ENCODE measurements at regions not wholly inside any gene's neighbourhood (a gene's known extent, or its start where the extent isn't known, plus 50 kb on each side); places are given as distances from the start of the nearest gene placed in this dataset.

DNA sequence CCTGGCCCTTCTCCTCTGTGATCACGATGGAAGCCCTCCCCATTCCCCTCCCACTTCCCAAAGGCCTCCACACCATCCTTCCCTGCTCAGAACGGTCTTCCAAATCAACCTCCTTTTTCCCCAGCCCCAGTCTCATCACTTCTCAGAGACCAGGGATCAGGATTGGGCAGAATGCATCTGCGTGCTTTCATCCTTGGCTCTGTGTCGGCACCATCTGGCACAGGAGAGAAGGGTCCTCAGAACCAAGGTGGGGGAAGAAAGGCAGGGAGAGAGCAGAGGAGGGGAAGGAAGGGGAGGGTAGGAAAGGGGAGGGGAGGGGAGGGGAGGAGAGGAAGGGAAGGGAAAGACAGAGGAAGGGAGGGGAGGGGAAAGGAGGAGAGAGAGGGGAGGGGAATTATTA, 52.4 kb upstream of the FICD start:
- H3K4me1 ChIP-seq (ENCODE audit: control insufficient read depth, insufficient read depth, low read length): no peaks in the 10 kb centered on the region
- peaks cover 44% of the 10 kb centered on the region for H3K27me3 ChIP-seq (replicated peaks; ENCODE audit: control insufficient read depth, insufficient read depth, low read length)
- DNase-seq (ENCODE audit: low read depth): no peak
- no peaks in the 10 kb centered on the region for H3K36me3 ChIP-seq (ENCODE audit: control insufficient read depth, insufficient read depth, low read length, severe bottlenecking)
- no peak overlapping the region for H3K4me3 ChIP-seq (ENCODE audit: low read length)
- H3K9me3 ChIP-seq (ENCODE audit: control insufficient read depth, low read length): no peaks in the 10 kb centered on the region
- no peak overlapping the region for H3K9ac ChIP-seq (ENCODE audit: low read length)

DNA sequence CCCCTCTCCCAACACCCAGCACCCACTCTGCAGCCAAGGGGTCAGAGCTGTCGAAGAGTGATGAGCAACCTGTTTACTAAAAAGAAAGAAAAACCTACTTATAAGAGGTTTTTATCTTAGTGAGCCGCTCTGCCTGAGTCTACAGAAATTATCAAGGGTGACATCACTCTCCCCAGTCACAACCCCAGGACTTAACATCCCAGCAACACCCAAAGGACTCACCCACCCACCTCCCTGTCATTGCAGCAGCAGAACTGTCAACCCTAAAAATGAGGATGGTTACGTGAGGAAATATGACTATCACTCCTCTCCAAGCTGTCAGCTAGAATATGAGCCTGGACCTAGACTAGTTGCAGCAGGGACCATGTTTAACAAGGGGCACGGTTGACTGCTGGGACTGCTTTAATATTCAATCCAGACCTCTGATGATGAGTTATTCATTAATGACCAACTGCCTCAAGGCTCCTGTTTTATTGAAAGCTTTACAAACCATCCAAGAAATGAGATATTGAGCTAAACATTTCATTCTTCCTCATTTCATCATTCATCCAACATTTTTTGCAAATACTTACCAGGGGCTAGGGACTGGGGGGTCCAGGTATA, 53.9 kb upstream of the FICD start:
- Histone ChIP-seq H3K9ac (ENCODE audit: low read length) (no peak overlapping the region), H3K4me3 (ENCODE audit: low read length) (no peak overlapping the region), H3K9me3 (ENCODE audit: control insufficient read depth, low read length) (no peaks in the 10 kb centered on the region), H3K4me1 (ENCODE audit: control insufficient read depth, insufficient read depth, low read length) (no peaks in the 10 kb centered on the region), H3K36me3 (ENCODE audit: control insufficient read depth, insufficient read depth, low read length, severe bottlenecking) (no peaks in the 10 kb centered on the region), H3K27me3 (replicated peaks; ENCODE audit: control insufficient read depth, insufficient read depth, low read length) (peaks cover 44% of the 10 kb centered on the region)
- no peak for DNase-seq (ENCODE audit: low read depth)

DNA sequence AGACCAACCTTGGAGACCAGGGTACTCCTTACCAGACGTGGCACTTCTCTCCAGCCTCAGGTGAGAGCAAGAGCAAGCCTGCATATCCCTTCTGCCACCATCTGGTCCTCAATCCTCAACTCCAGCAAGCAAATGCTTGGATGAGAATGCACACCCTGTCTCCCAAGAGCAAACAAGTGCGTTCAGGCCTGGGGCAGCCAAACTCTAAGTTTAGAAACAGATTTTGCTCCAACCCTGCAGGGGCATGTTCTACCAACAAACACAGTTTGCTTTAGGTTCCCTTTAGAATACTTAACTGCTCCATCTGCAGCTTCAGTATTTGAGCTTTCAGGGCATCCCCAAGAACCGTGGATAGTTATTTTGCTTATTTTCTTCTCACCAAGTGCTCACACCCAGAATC, 55.9 kb upstream of the FICD start:
- H3K4me3 ChIP-seq (ENCODE audit: low read length): no peak overlapping the region
- no peaks in the 10 kb centered on the region for H3K36me3 ChIP-seq (ENCODE audit: control insufficient read depth, insufficient read depth, low read length, severe bottlenecking)
- no peaks in the 10 kb centered on the region for H3K9me3 ChIP-seq (ENCODE audit: control insufficient read depth, low read length)
- H3K4me1 ChIP-seq (ENCODE audit: control insufficient read depth, insufficient read depth, low read length): no peaks in the 10 kb centered on the region
- peaks cover 37% of the 10 kb centered on the region for H3K27me3 ChIP-seq (replicated peaks; ENCODE audit: control insufficient read depth, insufficient read depth, low read length)
- DNase-seq (ENCODE audit: low read depth): no peak
- H3K9ac ChIP-seq (ENCODE audit: low read length): no peak overlapping the region

DNA sequence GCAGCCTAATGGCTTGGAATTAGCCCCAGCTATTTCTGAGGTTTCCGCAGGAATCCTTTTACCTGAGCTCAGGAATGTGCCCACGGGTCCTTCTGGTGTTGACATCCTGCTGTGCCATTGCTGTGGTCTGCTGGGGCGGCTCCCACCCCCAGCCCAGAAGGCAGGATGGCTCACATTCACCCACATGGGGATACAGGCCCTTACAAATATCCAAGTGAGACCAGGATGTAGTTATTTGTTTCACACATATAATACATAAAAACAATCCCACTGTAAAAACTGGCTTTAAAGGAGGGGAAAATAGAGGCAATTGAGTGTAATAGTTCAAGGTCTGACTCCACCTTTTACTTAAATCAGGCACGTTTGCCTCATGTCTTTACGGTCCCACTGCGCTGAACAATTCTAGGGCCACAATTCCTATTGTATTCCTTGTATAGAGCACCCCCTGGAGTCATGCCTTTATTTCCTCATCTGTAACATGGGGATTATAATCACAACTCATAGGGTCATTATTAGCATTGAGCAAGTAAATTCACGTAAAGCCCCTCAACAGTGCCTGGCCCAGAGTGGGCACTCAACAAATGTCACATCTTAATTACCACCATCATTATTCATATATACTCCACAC, 57.2 kb upstream of the FICD start:
- Histone ChIP-seq H3K4me1 (ENCODE audit: control insufficient read depth, insufficient read depth, low read length) (no peaks in the 10 kb centered on the region), H3K9me3 (ENCODE audit: control insufficient read depth, low read length) (no peaks in the 10 kb centered on the region), H3K4me3 (ENCODE audit: low read length) (no peak overlapping the region), H3K27me3 (replicated peaks; ENCODE audit: control insufficient read depth, insufficient read depth, low read length) (peaks cover 44% of the 10 kb centered on the region), H3K9ac (ENCODE audit: low read length) (no peak overlapping the region), H3K36me3 (ENCODE audit: control insufficient read depth, insufficient read depth, low read length, severe bottlenecking) (no peaks in the 10 kb centered on the region)
- DNase-seq (ENCODE audit: low read depth): peak; percentile 57

DNA sequence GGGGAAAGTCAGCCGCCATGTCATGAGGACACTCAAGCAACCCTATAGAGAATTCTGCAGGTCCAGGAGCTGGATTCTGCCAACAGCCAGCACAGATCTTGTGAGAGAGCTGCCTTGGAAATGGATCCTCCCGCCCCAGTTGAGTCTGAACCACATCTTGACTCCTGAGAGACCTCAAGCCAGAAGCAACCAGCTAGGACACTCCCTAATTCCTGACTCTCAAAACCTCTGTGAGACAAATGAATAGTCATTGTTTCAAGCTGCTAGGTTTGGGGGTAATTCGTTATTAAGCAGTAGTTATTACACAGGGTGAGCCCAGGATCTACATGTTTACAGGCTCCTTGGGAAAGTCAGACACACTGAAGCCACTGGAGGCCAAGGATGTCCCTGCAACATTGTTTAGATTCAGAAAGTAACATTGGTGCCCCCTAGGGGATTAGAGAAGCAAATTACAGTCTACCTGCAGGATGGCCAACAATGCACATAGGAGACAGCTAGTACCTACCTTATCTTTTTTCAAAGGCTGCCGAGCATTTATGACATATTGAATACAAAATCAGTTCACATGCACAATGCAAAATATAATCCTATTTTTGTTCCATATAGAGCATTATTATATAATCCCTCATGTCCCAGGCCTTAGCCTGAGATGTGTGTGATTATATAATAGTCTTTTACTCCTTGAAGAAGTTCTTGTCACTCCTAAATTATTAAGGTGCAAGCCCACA, 57.9 kb upstream of the FICD start:
- peak; percentile 87 for DNase-seq (ENCODE audit: low read depth)
- H3K4me3 ChIP-seq (ENCODE audit: low read length): no peak overlapping the region
- no peaks in the 10 kb centered on the region for H3K9me3 ChIP-seq (ENCODE audit: control insufficient read depth, low read length)
- H3K27me3 ChIP-seq (replicated peaks; ENCODE audit: control insufficient read depth, insufficient read depth, low read length): peaks cover 51% of the 10 kb centered on the region
- no peaks in the 10 kb centered on the region for H3K4me1 ChIP-seq (ENCODE audit: control insufficient read depth, insufficient read depth, low read length)
- H3K36me3 ChIP-seq (ENCODE audit: control insufficient read depth, insufficient read depth, low read length, severe bottlenecking): no peaks in the 10 kb centered on the region
- no peak overlapping the region for H3K9ac ChIP-seq (ENCODE audit: low read length)

DNA sequence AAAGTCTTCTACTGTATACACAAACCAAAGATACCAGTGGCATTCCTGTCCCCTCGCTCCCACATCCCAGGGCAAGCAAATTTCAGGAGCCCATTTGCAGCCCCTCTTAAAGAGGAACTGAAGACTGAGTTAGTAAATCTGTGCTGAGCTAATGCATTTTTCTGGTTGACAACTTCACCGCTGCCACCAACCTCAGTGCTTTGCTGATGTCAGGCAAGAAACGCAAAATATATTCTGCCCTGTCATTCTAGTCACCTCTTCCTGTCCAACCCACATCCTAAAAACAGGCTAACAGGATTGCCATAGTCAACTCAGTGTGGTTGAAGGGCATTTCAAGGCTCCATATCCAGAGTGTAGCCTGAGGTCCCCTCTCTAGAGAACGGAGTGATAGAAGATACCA, 59.4 kb upstream of the FICD start:
- H3K27me3 ChIP-seq (replicated peaks; ENCODE audit: control insufficient read depth, insufficient read depth, low read length): peaks cover 59% of the 10 kb centered on the region
- H3K4me3 ChIP-seq (ENCODE audit: low read length): no peak overlapping the region
- H3K9ac ChIP-seq (ENCODE audit: low read length): no peak overlapping the region
- DNase-seq (ENCODE audit: low read depth): no peak
- no peaks in the 10 kb centered on the region for H3K36me3 ChIP-seq (ENCODE audit: control insufficient read depth, insufficient read depth, low read length, severe bottlenecking)
- no peaks in the 10 kb centered on the region for H3K4me1 ChIP-seq (ENCODE audit: control insufficient read depth, insufficient read depth, low read length)
- H3K9me3 ChIP-seq (ENCODE audit: control insufficient read depth, low read length): no peaks in the 10 kb centered on the region

DNA sequence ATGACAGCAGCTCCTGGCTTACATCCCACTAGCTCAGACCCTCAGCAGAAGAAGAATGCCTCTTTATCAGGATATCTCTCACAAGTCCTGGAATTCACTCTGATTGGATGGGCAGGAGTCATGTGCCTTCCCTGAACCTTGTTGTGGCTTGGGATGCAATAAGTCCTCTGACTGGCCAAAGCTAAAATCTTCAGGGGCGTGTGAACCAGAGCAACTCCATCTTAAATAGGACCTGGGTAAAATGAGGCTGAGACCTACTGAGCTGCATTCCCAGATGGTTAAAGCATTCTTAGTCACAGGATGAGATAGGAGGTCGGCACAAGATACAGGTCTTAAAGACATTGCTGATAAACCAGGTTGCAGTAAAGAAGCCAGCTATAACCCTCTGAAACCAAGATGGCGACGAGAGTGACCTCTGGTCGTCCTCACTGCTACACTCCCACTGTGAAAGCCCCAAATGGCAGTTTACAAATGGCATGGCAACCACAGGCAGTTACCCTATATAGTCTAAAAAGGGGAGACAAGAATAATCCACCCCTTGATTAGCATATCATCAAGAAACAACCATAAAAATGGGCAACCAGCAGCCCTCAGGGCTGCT, 60.4 kb upstream of the FICD start:
- H3K4me1 ChIP-seq (ENCODE audit: control insufficient read depth, insufficient read depth, low read length): no peaks in the 10 kb centered on the region
- no peaks in the 10 kb centered on the region for H3K36me3 ChIP-seq (ENCODE audit: control insufficient read depth, insufficient read depth, low read length, severe bottlenecking)
- DNase-seq (ENCODE audit: low read depth): no peak
- no peaks in the 10 kb centered on the region for H3K9me3 ChIP-seq (ENCODE audit: control insufficient read depth, low read length)
- no peak overlapping the region for H3K9ac ChIP-seq (ENCODE audit: low read length)
- peaks cover 56% of the 10 kb centered on the region for H3K27me3 ChIP-seq (replicated peaks; ENCODE audit: control insufficient read depth, insufficient read depth, low read length)
- H3K4me3 ChIP-seq (ENCODE audit: low read length): no peak overlapping the region

DNA sequence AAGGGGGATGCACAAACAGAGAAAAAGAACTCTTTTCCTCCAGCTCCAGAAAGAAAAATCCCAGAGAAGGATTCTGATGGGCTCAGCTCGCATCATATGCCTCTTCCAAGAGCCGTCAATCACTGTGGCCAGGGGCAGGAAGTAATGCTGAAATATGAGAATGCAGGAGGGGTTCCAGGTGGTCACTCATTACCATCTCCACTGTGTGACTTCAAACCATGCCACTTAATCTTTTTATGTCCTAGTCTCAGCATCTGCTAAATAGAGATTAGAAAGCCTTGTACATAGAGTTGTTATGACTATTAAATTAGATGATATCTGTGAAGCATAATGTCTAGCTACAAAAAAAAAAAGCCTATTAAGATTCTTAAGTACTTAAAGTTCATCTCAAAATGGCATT, 65.6 kb upstream of the FICD start:
- Histone ChIP-seq H3K36me3 (ENCODE audit: control insufficient read depth, insufficient read depth, low read length, severe bottlenecking) (no peaks in the 10 kb centered on the region), H3K9ac (ENCODE audit: low read length) (no peak overlapping the region), H3K9me3 (ENCODE audit: control insufficient read depth, low read length) (no peaks in the 10 kb centered on the region), H3K4me3 (ENCODE audit: low read length) (no peak overlapping the region), H3K4me1 (ENCODE audit: control insufficient read depth, insufficient read depth, low read length) (peaks cover 13% of the 10 kb centered on the region), H3K27me3 (replicated peaks; ENCODE audit: control insufficient read depth, insufficient read depth, low read length) (peaks cover 37% of the 10 kb centered on the region)
- no peak for DNase-seq (ENCODE audit: low read depth)

DNA sequence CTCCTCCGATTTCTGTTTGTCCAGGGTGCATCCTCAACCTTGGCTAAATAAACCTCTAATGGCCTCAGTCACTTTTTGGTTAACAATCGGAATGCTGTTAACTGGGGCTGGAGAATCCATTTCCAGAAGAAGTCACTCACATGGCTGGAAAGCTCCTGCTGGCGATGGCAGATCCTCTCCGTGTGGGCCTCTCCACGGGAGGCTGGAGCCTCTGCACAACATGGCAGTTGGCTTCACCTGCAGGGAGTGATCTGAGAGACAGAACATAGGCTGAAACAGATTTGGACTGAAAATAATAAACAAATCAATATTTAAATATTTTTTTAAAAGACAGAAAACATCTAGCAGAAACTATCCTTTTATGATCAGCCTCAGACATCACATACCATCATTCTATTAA, 66.8 kb upstream of the FICD start:
- DNase-seq (ENCODE audit: low read depth): no peak
- H3K27me3 ChIP-seq (replicated peaks; ENCODE audit: control insufficient read depth, insufficient read depth, low read length): peaks cover 26% of the 10 kb centered on the region
- H3K4me3 ChIP-seq (ENCODE audit: low read length): no peak overlapping the region
- no peaks in the 10 kb centered on the region for H3K9me3 ChIP-seq (ENCODE audit: control insufficient read depth, low read length)
- no peak overlapping the region for H3K9ac ChIP-seq (ENCODE audit: low read length)
- H3K4me1 ChIP-seq (ENCODE audit: control insufficient read depth, insufficient read depth, low read length): peaks cover 13% of the 10 kb centered on the region
- no peaks in the 10 kb centered on the region for H3K36me3 ChIP-seq (ENCODE audit: control insufficient read depth, insufficient read depth, low read length, severe bottlenecking)

DNA sequence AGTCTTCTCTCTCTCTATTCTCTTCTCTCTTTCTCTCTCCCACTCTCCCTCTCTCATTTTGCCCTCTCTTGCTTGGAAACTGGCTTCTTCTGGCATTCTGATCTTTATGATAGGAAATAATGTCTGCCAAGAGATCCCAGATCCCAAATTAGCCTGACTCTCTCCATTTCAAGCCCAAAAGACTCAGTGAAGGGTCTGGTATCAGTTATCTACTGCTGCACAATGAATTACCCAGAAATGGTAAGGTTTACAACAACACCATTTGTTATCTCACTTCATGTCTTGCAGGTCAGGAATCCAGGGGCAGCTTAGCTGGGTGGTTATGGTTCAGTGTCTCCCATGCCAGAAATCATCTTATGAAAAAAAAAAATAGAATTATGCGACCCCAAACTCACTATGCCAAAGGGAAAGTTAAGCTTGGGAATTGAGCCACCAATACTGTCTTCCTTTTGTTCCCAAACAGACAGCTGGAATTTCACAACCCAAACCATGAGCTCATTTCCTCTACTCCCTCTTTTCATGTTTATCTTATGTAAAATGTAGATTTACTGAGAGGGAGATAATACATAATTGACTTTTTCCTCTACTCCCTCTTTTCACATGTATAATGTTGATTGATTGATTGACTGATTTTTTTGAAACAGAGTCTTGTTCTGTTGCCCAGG, 67.8 kb upstream of the FICD start:
- DNase-seq (ENCODE audit: low read depth): peak; percentile 67
- Histone ChIP-seq H3K9me3 (ENCODE audit: control insufficient read depth, low read length) (no peaks in the 10 kb centered on the region), H3K9ac (ENCODE audit: low read length) (peak overlapping the region; percentile 49), H3K36me3 (ENCODE audit: control insufficient read depth, insufficient read depth, low read length, severe bottlenecking) (no peaks in the 10 kb centered on the region), H3K4me3 (ENCODE audit: low read length) (peak overlapping the region; percentile 69), H3K4me1 (ENCODE audit: control insufficient read depth, insufficient read depth, low read length) (peaks cover 13% of the 10 kb centered on the region), H3K27me3 (replicated peaks; ENCODE audit: control insufficient read depth, insufficient read depth, low read length) (peaks cover 16% of the 10 kb centered on the region)

DNA sequence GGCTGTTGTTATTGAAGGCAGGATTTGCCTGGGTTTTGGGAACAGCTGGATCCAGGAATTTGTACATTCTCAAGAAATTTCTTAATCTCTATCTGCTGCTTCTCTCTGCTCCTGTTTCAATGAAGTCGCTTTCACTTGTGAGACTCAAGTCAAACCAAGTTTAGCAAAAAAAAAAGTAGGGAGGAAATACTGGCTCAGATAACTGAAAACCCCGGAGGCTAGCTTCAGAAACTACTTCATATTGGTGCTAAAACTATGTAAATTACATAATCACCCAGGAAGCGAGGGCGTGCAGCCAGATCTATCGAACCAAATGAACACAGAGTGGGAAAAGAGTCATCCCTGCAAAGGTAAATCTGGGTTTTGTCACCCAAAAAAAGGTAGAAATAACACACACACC, 68.3 kb upstream of the FICD start:
- Histone ChIP-seq H3K9me3 (ENCODE audit: control insufficient read depth, low read length) (no peaks in the 10 kb centered on the region), H3K9ac (ENCODE audit: low read length) (peak overlapping the region; percentile 49), H3K27me3 (replicated peaks; ENCODE audit: control insufficient read depth, insufficient read depth, low read length) (peaks cover 11% of the 10 kb centered on the region), H3K4me1 (ENCODE audit: control insufficient read depth, insufficient read depth, low read length) (peaks cover 13% of the 10 kb centered on the region), H3K36me3 (ENCODE audit: control insufficient read depth, insufficient read depth, low read length, severe bottlenecking) (no peaks in the 10 kb centered on the region), H3K4me3 (ENCODE audit: low read length) (peak overlapping the region; percentile 69)
- peak; percentile 68 for DNase-seq (ENCODE audit: low read depth)
